GM19438 (cell line): ENCODE measurements at regions not wholly inside any gene's neighbourhood (a gene's known extent, or its start where the extent isn't known, plus 50 kb on each side); places are given as distances from the start of the nearest gene placed in this dataset.
"Not testable (repeated sequence)": the region's sequence is repeated elsewhere in the genome, so short reads cannot be mapped to it uniquely, and the experiment has no call there.

Source experiments
- ATAC-seq: cut with Tn5 transposase; IDR thresholded peaks from one replicate; pipeline ENCODE4 v1.9.1; 2021; ENCODE audit warnings: low read depth; ENCODE audit not compliant: unreplicated experiment

DNA sequence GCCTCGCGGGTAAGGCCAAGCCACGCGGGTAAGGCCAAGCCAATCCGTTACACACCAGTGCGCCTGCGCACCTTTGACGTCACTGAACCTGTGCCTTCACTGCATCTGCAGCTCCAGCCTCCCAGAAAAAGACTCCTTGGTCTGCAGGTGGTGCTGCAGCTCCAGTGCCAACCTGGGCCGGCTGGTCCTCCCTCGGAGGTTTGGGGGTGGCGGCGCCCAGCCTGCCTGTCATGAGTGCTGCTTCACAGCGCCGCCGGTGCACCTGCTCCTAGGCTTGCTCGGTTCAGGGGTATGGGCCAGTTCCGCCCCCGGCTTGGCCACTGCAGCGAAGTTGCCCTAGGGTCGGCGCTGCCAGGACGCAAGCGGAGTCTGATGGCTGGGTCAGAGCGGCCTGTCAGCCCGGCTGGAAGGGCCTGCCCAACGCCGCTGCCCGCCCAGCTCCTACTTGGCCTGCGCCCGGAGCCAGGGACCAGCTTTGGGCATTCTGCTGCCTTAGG lies 146.6 kb downstream of the USP22 start:
- ATAC-seq, result no peak

DNA sequence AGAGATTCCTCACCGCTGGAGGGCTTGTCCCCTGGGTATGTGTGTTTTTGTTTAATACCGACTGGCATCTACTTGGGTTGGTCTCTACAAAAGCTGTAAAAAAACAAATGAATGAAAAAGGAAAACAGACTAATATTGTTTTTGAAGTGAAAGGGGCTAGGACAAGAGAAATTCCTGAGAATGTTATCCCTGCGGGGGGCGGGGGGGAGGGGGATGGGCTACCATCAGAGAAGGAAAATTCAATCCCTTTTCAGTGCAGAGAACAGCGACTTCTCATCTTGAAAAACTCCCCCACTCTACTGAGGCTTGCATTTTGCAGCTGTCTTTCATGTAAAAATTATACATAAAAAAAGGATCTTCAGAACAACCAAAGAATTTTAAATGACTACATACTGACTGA lies 144.1 kb downstream of the USP22 start:
- ATAC-seq, result not testable (repeated sequence)

DNA sequence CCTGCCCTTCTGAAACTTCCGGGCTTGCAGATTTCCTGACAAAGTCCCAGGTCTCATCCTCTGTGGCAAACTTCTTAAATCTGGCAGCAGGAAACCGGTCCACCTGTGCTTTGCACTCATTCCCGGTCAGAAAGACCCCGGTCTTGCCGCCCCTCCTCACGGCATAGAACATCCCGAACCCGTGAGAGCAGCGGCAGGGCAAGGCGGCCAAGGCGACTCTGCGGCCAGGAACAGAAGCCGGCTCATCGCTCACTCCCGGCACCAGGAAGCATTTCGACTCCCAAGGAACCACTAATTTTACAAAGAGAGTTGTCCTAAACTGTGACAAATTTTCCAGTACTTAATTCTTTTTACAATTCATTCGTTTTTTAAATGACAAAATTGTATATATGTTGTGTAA lies 140.3 kb downstream of the USP22 start:
- ATAC-seq, result not testable (repeated sequence)

DNA sequence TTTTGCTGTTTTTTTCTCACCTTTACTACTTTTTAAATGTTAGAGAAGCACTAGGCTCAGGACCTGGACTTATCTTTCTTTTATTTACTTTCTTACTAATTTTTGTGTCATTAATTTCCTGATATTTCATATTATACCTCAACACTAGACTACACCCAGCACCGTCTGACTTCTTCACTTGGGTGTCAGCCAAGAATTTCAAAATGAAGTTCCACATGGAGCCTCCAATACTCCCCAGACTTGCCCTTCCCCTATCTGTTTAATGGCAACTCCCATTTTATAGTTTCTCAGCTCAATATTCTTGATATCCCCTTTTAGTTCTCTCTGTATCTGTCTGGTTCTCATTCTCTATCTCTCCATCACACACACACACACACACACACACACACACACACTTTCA lies 139.3 kb downstream of the USP22 start:
- ATAC-seq, result not testable (repeated sequence)

DNA sequence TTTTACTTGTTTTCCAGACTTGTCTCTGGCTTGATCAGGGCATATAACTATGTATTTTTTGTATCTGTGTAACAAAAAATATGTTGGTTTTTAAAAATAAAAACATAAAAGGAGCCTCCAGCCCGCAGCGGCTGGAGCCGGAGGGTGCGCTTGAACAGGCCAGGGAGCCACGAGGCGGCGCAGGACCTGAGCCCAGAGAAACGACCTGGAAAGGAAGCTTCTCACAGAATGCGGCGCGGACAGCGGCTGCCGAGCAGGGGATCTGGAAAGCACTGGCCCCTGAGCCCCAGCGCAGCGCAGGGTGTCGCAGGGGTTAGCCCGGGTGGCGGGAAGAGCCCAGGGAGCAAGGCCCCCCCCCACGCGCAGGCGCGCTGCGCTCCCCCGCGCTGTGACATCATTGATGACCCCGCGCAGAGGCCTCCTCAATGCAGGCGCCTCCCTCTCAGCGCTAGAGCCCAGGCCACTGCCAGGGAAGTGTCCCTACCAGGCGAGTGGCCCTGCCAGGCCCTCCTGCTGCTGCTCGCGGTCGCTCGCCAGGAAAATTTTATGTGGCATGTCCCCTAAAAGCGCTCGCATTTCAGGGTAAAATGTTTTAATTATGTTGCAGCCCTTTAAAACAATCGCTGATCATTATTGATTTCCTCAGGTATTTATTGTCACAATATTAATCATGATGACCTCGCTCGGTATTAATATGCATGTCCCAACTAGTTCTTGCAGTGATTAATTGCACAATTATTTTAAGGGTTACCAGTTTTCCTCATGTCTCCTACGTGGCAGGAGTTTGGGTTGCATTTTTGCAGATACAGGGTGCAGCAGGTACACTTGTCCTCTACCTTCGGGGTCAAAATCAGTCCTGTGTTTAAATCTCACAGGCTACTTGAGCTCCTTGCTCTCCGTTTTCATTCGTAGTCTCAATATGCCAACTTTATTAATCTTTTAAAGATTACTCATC lies 134.2 kb downstream of the USP22 start:
- ATAC-seq, result peak; percentile 90

DNA sequence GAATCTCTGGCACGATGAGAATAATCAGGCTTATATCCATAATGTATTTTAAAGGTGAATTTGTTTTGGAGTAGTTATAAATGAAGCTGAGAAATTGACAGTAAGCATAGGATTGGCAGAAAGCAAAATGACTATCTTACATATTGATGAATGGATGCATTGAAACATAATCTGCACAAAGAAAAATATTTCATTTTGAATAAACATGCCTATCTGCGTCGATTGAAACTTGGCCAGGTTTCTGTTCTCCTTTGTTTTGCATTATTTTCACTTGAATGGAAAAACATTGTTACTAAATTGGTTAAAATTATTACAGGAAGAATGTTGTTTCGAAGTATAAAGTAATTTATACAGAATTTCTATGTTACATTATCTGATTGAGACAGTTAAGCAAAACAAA lies 128.2 kb downstream of the USP22 start:
- no peak for ATAC-seq

DNA sequence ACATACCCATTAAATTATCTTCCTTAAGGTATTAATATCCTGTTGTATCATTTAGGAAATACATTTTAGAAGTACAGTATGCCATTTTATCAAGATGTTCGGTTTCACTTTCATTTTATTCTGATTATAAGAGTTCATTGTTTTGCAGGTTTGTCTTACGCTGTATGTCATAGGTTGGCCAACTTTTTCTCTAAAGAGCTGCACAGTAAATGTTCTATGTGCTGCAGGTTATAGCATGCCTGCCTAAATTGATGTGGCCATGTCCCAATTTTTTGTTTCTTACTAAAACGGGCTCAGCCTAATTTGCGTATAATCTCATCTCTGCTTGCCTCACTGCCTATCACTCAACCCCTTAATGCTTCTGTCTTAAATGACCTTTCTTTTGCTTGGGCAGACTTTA lies 126.4 kb downstream of the USP22 start:
- ATAC-seq, result no peak

DNA sequence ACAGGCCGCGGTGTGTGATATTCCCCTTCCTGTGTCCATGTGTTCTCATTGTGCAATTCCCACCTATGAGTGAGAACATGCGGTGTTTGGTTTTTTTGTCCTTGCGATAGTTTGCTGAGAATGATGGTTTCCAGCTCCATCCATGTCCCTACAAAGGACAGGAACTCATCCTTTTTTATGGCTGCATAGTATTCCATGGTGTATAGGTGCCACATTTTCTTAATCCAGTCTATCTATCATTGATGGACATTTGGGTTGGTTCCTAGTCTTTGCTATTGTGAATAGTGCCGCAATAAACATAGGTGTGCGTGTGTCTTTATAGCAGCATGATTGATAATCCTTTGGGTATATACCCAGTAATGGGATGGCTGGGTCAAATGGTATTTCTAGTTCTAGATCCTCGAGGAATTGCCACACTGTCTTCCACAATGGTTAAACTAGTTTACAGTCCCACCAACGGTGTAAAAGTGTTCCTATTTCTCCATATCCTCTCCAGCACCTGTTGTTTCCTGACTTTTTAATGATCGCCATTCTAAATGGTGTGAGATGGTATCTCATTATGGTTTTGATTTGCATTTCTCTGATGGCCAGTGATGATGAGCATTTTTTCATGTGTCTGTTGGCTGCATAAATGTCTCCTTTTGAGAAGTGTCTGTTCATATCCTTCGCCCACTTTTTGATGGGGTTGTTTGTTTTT lies 125.1 kb downstream of the USP22 start:
- not testable (repeated sequence) for ATAC-seq

DNA sequence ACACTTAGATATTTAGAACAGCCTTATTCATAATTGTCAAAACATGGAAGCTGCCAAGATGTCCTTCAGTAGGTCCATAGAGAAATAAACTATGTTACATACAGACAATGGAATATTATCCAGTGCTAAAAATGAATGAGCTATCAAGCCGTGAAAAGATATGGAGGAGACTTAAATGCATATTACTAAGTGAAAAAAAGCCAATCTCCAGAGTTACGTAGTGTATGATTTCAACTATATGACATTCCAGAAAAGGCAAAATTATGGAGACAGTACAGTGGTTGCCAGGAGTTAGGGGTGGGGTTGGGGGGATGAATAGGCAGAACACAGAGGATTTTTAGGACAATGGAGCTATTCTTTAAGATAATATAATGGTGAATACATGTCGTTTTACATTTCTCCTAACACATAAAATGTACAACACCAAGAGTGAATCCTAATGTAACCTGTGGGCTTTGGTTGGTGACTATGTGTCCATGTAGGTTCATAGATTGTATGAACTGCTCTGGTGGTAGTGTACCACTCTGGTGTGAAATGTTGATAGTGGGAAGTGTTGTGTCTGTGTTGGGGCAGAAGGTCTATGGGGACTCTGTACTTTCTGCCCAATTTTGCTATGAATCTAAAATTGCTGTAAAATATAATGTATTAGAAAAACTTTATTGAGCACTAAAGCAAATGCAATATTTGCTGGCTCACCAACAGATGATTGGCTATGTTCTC lies 122.6 kb downstream of the USP22 start:
- ATAC-seq, result no peak

DNA sequence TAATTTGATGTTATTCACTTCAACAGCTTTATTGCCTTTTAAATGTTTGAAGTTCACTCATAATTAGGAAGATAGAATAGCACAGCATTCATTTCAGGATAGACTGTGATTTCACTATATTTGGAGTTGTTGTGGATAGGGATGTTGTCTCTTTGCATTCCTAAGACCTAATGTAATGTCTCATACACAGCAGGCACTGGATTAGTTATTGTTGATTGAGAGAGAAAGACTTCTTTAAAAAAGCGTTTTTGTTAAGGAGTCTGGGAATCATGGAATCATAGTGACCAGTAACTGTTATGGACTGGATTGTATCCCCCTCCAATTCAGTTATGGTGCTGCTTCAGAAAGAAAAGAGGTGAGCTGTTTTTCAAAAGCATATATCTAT lies 122.0 kb downstream of the USP22 start:
- ATAC-seq, result no peak

DNA sequence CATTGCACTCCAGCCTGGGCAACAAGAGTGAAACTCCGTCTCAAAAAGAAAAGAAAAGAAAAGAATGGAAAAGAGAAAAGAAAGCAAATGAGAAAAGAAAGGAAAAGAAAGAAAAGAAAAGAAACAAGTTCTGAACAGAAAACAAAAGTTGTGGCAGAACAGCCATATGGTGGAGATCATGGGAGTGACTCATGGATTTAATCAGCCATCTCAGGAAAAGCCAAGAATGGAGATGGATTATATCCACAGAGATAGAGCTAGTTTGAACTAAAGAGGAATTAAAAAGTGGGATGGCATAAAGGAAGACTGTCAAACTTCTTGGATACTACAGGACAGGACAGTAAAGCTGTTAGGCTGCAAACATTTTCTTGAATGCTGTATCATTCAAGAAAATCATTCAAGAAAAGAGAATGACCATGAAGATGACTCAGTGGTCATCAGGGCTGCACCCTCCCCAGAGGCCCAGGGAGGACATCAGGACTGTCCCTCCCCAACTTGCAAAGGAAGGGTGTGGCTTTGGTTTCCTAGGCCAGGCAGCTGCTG lies 120.6 kb downstream of the USP22 start:
- ATAC-seq, result no peak

DNA sequence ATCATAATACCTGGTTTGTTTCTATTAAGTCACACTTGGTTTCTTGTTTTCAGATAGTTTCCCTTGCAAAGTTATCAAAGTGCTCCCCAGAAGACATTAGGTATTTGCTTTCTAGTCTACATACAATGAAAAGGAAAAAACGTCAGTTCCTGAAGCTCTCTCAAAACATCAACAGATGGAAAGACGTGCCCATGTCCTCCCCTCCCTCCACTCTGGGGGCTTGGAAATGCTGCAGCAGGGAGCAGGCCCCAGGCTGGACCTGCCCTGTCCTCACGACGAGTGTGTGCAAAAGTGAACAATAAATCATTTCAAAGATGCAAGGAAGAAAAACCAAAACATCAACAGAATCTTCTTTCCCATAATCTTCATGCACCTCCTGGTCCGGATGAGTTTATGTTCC lies 118.5 kb downstream of the USP22 start:
- no peak for ATAC-seq

DNA sequence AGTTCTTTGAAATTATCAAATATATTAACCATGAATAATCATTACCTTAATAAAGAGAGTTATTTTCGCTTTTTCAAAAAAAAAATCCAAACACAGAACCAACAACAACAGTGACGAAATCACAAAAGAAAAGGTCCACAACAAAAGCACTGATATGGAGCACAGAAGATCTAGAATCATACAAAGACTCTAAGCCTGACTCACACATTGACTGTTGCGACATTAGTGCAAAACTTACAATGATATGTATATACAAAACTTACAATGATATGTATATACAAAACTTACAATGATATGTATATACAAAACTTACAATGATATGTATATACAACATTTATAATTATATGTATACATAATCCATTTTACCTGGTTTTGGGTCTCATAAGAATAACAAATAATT lies 117.7 kb downstream of the USP22 start:
- ATAC-seq, result no peak

DNA sequence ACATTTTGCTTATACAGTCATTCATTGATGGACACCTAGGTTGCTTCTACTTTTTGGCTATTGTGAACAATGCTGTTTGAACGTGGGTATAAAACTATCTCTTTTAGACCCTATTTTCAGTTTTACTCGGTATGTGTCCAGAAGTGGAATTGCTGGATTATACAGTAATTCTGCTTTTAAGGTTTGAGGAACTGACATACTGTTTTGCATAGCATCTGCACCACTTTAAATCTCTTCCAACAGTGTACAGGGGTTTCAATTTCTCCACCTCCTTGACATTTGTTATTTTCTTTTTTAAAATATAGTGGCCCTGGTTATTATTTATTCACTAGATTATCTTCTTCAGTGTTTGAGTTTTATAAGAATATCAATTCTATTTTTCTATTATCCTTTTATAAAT lies 116.9 kb downstream of the USP22 start:
- ATAC-seq, result no peak

DNA sequence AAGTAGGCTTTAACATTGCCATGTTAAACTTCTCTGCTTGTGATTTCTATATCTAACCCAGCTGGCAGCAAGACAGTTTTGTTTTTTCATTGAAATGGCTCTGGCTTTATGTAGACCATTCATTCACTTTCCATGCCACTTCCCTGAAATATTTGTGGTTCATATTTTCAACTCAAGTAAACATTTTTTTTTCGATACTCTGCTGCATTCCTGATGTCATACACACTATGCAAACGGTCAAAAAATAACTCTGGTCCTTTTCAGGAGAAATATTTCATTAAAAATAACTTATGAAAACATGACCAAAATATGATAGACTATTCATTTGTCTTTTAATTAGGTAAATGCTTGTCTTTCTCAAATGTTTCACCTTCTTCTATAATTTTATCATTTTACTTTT lies 116.3 kb downstream of the USP22 start:
- ATAC-seq, result no peak

DNA sequence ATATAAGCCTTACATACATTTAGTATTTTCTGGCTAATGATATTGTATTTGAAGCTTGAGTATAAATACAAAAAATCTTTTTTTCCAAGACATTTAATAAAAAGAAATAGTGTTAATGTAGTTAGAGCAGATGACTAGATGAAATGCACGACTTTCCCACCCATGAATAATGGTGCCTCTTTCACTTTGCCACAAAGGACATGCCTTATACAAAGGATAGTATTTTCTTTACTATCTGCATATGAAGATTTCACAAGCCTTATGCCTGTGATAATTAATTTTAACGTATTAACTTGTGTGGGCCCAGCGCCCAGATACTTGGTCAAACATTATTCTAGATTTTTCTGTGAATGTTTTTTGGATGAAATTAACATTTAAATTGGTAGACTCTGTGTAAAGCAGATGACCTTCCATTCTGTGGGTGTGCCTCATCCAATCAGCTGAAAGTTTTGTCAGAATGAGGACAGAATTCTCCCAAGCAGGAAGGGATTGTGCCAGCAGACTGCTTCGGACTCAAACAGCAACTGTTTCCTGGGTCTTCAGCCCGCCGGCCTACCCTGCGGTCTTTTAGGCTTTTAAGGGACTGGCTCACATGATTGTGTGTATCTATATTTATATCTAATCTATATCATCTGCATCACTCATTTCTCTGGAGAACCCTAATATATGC lies 115.4 kb downstream of the USP22 start:
- ATAC-seq, result no peak

DNA sequence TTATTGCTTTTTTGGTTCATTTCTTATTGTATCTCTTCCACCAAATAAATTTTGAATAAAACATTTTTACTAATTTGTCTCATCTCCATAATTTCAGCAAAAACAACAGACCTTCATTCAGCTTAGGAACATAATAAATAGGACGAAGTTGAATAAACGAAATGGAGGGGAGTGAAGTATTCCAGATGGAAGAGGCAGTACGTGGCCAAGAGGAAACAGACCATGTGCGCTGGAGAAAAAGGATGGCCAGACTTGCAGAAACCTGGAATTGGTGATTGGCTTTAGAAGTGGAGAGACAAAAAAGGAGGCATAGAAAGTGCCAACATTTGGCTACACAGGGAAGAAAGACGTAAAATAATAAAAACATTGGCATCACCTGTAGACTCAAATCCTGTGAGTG lies 113.5 kb downstream of the USP22 start:
- no peak for ATAC-seq

DNA sequence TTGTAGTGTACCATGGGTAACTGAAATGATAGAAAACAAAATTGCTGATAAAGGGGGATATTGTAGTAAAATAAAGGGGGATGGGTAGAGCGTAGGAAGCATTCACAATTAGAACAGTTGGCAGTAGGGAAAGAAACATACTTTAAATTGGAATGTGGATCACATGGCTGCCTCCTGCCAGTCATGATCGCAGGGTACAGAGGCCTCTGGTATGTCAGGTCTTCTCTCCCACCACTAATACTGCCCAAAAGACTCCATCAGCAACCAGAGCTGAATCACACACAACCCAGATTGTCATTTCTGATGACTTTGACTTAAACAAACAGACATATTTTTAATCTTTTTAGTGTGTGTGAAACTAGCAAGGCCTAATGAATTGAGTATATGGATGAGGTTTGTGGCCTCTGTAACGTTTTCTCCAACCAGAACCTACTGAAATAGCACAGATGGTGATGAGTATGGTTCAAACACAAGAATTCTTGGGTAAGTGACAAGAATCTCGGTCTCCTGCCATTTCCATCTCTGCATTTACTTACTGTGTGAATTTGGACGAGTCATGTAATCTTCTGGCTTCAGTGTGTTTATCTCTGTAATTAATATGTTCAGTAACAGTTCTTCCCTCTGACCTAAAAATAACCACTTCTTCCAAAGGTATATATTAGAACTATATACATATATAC lies 112.6 kb downstream of the USP22 start:
- no peak for ATAC-seq

DNA sequence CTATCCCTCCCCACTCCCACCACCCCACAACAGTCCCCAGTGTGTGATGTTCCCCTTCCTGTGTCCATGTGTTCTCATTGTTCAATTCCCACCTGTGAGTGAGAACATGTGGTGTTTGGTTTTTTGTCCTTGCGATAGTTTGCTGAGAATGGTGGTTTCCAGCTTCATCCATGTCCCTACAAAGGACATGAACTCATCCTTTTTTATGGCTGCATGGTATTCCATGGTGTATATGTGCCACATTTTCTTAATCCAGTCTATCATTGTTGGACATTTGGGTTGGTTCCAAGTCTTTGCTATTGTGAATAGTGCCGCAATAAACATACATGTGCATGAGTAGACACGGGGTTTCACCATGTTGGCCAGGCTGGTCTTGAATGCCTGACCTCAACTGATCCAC lies 109.8 kb downstream of the USP22 start:
- not testable (repeated sequence) for ATAC-seq

DNA sequence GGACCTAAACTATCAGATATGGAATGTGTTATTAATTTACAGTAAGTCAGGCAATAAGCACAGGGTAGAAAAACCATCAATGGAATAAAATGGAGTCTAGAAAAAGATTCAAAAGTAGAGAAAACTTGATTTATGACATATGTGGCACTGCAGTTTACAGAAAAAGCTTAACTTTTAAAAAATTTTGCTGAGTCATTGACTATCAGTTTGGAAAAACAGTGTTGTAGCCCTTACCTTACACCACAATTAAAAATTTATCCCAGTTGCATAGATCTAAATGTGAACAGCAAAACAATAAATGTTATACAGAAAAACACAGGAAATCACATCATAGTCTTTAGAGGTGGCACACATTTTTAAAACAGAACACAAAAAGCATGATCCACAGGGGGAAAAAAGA lies 108.5 kb downstream of the USP22 start:
- ATAC-seq, result no peak
